ENCODE measurements at regions not wholly inside any gene's neighbourhood (a gene's known extent, or its start where the extent isn't known, plus 50 kb on each side); places are given as distances from the start of the nearest gene placed in this dataset.

DNA sequence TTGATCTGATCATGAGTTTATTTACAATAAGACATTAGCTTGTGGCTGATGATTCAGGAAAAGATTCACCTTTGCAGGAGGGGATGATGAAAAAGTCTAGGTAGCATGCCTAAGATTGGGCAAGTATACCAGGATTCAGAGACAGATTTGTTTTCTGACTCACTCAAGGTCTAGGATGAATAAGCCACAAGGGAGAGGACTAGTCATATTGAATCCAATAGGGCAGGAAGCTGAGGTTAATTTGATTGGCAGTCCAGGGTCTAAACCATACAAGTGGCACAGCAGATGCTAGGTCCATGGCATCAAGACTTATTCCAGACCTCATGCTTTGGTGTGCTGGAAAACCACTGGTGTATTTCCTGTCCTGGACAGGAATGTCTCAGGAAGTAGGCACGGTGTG lies 1133.4 kb downstream of the XPNPEP1 start:
- DNase-seq (ENCODE audit: low read depth in 3 of 3): no peak

DNA sequence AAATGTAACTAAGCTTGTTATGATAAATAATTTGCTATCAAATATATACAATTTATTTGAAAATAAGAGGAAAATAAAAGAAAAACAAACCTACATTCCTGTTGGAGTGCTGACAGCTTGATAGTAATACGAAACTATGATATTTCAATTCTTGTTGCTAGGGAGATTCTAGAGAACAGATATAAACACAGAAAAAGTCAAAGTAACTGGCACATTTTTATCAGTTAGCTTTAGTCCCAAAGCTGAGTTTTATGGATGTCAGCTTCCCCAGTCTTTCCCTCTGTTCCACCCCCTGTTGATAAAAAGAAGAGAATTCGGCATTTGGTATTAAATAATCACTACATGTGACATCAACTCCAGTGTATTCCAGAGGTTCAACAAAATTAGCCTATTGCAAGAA lies 1134.0 kb downstream of the XPNPEP1 start:
- DNase-seq (ENCODE audit: low read depth in 3 of 3): no peak

DNA sequence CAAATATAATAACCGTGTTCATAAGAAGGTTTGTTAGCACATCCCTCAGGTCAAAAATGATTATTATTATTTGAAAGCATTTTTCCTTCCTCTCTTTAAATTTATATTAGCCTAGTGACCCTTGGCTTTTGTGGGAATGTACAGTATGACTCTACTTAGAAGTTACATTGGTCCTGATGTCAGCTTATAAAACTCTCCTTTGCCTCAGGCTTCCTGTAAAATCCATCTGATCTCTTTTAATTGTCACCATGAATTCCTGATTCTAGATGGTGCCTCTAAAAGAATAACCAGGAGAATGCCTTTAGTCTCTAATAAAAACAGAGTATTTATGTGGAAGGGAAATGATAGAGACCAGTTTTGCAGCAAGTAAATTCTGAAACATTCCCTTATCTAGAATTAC lies 1134.4 kb downstream of the XPNPEP1 start:
- no peak for DNase-seq (ENCODE audit: low read depth in 3 of 3)

DNA sequence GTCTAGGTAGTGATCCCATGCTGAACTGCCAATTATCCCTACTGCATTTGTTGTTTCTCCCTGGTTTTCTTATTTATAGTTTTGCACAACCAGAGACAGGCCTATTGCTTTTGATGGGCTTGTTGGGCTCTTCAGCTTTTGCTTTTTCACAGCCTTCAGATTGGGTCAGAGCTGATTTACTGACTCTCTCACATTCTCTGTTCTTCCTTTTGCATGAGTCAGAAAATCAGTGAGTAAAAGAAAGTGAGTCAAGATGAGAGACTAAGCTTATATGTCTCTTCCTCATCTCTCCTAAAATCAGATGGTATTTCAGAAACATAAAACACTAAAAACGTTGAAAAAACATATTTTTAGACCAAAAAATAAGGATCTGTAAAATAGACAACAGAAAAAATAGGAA lies 1135.4 kb downstream of the XPNPEP1 start:
- no peak for DNase-seq (ENCODE audit: low read depth in 3 of 3)

DNA sequence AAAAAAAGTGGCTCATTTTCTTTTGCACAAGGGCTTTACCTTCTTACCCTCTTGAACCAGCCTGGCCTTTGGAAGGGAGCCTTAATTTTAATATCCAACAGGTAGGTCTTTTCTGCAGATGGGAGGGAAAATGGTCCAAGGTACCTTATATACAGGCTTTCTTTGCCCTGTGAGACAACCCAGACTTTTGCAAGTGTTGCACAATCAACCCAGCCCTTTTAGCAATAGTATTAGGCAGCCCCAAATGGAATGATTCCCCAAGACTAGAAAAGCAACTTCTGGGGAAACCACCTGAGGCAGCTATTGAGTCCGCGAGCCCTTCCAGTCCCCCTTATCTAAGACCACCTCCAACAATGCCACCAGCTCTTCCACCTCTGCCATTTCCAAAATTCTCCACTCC lies 1138.3 kb downstream of the XPNPEP1 start:
- DNase-seq (ENCODE audit: low read depth in 3 of 3): no peak

DNA sequence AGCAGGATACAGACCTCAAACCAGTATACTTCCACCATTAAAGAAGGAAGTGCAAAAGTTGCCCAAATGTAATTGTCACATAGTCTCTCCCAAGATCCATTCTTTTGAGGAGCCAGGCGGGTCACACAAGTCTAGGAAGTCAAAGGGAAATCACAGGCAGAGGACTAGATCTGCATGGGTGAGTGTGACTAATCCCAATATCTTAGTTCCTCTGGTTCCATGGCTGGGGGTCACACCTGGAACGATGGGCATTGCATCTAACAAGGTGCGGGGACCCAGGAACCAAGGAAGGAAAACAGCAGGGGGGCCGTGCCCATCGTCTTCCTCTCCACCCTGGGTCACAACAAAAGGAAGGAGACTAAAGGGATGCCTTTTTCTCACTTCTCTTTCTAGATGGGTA lies 1138.8 kb downstream of the XPNPEP1 start:
- DNase-seq (ENCODE audit: low read depth in 3 of 3): no peak

DNA sequence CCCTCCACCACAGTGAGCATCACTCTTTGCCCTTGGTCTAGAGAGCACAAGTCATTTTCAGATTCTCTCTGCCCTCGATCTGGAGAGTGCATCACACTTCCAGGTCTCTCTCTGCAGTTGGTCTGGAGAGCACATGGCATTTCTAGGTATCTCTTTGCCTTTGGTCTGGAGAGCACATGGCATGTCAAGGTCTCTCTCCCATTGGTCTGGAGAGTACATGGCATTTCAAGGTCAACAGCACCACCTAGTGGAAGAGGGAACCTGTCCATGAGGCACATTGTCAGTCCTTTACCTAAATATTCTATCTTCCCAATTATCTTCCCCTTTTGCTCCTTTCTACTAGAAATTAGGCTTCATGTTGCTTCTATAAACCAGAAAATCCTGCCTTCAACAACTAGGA lies 1139.4 kb downstream of the XPNPEP1 start:
- DNase-seq (ENCODE audit: low read depth in 3 of 3): peak in 2 of 3 donors; percentile 3 to 4

DNA sequence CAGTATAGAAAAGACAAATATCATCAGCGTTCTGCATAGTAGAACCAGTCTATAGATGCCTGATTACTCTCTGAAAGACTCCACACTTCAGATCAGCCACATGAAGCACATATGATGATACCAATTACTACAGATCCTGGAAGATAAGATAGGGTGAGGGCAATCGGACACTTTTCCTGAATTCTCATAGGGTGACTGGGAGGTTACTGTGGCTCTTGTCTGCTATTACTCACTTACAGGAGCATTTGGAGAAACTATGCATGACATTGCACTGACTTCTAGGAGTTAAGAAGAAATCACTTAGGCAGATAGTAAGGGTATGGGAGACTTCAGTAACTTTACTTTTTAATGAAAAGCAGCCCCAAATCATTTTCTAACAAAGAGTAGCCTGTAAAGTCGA lies 1140.9 kb downstream of the XPNPEP1 start:
- DNase-seq (ENCODE audit: low read depth in 3 of 3): no peak

DNA sequence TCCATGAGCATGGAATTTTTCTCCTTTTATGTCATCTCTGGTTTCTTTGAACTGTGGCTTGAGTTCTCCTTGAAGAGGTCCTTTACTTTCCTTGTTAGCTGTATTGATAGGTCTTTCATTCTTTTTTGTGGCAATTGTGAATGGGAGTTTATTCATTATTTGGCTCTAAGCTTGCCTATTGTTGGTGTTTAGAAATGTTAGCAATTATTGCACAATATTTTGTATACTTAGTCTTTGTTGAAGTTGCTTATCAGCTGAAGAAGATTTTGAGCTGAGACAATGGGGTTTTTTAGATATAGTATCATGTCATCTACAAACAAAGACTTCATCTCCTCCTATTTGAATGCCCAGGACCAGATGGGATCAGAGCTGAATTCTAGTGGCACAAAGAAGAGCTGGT lies 1143.8 kb downstream of the XPNPEP1 start:
- no peak for DNase-seq (ENCODE audit: low read depth in 3 of 3)

DNA sequence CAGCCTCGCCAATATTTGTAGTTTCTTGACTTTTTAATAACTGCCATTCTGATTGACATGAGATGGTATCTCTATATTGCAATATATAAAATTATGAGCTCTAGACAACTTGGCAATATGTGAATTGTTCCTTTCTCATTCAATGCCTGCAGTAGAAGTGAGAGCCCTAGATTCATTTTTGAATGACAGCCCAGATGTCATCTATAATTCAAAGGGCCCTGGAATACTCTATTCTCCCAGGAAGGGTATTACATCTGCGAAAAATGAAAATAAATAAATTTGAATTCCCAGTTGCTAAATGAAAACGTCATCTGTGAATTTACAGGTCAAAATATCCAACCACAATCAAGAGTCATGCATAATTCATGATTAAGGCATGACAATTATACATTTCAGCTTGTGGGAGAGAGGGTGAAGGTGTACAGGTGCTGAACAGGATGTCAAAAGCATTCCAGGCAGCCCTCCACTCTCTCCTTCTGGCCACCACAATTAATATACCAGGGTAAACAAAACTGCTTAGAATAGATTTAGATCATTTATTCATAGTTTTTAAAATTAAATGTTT lies 1147.3 kb downstream of the XPNPEP1 start:
- no peak for DNase-seq (ENCODE audit: low read depth in 3 of 3)

DNA sequence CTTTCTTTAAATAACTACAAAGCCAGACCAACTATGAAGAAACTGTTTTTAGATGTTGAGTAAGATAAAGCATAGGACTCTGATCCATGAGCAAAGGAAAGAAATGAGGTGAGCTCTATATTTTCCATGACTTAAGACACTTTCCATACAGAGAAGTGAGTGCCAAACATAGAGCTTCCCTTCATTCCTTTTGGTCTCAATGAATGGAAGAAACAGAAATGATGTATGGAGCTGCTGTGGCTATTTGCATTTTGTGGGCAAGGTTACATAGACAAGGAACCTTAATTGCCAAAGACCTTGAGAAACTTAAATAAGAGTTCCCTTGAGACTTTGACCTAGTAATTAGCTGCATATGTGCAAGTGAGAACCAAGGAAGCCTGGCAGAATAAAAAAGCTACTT lies 1152.2 kb downstream of the XPNPEP1 start:
- no peak for DNase-seq (ENCODE audit: low read depth in 3 of 3)

DNA sequence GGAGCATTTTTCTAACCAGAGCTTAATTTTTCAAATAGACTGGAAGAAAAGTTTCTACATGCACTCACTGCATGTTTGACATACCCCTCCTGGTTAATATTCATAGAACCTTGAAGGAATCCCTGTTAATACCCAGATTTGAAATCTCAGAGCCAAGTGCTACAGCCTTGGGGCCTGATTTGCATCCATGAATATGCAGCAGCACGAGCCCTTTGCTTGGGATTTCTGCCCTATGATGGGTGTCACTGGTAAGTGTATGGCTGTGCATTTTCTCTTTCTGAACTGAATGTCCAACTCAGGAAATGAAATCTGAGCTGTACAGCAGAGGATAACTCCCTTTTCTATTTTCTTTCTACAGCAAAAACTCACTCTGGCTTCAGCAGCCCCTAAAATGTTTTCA lies 1157.5 kb downstream of the XPNPEP1 start:
- no peak for DNase-seq (ENCODE audit: low read depth in 3 of 3)

DNA sequence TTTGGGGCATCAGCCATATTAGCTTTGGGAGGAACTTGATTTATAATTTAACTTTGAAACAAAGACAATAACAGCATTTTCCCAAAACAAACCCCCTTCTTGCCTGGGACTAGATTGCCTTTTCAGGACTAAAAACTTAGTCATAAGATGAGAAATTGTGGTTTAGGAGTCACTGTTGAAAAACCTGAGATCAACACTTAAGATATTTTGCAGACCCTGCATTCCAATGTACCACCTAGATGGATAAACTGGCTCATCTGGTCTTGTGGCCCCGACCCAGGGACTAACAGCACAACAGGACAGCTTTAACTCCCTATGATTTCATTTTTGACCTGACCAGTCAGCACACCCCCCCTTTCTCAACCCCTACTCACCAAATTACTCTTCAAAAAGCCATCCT lies 1165.4 kb downstream of the XPNPEP1 start:
- no peak for DNase-seq (ENCODE audit: low read depth in 3 of 3)

DNA sequence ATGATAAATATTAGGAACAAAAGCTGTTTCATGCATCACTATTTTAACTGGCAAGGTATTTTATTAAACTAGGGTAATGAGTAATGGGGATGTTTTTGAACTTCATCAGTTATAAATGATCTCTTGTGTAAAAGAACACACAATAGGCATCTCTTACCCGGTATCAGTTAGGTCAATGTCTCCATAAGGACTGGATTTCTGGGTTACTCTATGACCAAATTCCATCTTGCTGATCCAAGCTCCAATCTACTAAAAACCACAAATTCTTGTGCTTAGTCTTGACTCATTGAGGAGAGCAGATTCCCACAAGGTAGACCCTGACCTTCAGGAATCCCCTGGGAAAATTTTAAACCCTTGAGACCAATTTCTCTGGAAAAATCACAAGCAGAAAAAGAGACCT lies 1167.7 kb downstream of the XPNPEP1 start:
- DNase-seq (ENCODE audit: low read depth in 3 of 3): no peak

DNA sequence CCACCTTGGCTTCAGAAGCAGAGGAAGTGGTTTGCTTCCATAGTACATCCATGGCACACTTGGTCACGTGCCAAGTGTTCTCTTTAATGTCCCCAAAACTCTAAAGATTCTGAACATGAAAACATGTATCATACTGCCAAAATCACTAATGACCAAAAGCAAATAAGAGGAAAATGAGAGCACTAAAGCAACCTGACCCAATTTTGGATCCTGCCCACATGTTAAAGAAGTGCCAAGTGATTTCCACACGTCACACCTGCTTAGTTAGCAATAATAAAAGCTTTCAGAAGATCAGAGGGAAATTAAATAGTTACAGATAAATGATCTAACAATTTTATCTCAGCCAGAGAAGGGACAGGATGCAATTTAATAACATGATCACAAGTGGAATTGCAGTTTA lies 1170.0 kb downstream of the XPNPEP1 start:
- DNase-seq (ENCODE audit: low read depth in 3 of 3): no peak

DNA sequence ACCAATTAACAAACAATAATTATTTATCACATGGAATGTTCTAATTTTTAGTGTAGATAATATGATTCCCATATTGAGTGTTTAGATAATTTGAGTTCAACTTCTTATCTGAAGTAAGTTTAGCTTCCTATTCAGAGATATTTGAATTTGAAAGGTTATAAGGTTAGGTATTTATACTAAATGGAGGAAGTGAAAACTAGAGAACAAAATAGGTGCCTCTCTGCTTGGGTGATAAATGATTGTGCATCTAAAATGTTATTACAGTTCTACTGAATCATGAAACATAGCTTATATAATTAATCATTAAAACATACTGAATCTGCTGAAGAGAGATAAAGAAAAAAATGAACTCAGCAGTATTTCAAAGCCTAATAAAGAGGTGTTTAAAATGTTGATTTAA lies 1174.3 kb downstream of the XPNPEP1 start:
- no peak for DNase-seq (ENCODE audit: low read depth in 3 of 3)

DNA sequence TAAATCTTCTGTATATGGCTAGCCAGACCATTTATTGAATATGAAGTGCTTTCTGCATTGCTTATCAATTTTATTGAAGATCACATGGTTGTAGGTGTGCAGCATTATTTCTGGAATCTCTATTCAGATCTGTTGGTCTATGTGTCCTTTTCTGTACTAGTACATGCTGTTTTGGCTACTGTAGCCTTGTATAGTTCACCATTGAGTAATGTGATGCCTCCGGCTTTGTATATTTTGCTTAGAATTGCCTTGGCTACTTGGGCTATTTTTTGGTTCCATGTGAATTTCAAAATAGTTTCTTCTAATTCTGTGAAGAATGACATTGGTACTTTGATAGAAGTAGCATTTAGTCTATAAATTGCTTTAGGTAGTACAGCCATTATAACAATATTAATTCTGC lies 1187.2 kb downstream of the XPNPEP1 start:
- DNase-seq (ENCODE audit: low read depth in 3 of 3): no peak

DNA sequence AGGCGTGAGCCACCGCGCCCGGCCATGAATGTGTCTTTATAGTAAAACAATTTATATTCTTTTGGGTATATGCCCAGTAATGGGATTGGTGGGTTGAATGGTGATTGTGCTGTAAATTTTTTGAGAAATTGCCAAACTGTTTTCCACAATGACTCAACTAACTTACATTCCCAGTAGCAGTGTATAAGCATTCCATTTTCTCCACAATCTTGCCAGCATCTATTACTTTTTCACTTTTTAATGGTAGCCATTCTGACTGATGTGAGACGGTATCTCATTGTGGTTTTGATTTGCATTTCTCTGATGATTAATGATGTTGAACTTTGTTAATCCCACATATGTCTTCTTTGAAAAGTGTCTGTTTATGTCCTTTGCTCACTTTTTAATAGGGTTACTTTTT lies 1187.9 kb downstream of the XPNPEP1 start:
- DNase-seq (ENCODE audit: low read depth in 3 of 3): no peak

DNA sequence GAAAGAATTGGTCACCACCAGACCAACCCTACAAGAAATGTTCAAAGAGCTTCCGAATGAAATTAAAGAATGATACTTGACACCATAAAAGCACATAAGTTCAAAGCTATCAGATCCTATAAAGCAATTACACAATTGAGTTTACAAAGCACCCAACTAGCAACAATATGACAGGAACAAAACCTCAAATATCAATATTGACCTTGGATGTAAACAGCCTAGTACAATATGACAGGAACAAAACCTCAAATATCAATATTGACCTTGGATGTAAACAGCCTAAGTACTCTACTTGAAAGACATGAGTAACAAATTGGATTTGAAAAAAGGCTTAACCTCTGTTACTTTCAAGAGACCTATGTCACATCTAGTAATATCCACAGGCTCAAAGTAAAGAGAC lies 1201.4 kb downstream of the XPNPEP1 start:
- no peak for DNase-seq (ENCODE audit: low read depth in 3 of 3)

DNA sequence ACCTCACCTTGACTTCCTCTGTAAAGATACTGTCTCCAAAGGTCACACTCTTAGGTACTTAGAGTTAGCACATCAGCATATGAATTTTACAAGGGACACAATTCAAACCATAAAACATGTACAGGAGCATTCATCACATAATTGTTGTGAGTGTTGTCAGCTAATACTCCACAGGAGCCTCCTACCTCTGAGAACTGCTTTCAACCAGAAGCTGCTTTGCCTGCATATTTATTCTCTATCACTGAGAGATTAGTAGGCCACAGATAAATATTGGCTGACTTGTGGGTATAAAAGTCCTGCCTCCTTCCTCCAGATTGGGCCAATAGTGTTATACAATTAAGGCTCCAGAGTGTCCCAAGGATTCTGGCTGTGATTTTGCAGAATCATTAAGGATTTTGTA lies 1207.0 kb downstream of the XPNPEP1 start:
- no peak for DNase-seq (ENCODE audit: low read depth in 3 of 3)

DNA sequence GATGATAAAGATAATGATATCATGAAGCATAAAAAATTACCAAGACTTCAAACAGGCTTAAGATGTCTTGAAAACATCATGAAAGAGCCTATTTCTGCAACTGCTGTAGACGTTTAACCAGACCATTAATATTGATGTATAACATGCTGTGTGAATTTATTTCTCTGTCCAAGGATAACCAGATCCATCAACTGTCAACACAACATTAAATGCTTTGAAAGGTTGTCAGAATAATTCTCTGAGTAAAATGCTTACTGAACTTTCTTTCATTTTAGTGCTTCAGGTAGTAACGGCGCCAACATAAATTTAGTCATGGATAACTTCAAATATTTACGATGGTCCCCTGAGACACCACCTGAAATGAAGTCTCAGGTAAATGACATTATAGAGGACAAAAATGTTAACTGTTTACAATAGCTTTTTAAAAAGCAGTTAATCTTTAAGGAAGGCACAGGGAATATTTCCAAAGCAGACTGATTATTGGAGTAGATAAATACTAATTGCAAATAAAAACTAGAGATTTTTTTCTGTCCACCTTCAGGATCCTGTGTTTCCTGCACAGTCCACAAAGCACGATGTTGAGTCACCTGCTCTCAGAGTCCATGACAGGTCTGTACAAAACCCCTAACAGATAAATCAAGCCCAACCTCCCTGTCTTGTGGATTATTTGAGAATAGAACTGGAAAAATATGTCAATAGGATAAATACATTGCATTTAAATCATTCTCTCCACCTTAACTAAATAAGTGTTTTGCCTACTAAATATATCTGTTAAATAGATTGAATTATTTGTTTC lies 1213.2 kb downstream of the XPNPEP1 start:
- DNase-seq (ENCODE audit: low read depth in 3 of 3): no peak

DNA sequence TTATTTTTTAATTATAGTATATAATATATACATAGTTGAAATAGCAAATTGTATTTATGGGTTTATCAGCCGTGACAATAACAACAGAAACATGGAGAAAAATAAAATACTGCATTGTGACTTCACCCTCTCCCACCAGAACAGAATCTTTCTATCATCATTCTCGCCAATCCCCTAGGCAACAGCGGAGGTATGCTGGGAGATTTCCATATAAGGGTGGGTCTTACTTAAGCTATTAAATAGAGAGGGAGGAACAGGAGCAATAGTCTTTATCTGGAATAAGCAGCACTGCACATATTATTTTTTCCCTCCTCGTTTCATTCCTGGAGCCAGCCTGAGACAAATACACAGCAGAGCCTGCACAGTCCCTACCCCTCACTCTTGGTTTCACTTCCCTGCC lies 1214.9 kb downstream of the XPNPEP1 start:
- no peak for DNase-seq (ENCODE audit: low read depth in 3 of 3)

DNA sequence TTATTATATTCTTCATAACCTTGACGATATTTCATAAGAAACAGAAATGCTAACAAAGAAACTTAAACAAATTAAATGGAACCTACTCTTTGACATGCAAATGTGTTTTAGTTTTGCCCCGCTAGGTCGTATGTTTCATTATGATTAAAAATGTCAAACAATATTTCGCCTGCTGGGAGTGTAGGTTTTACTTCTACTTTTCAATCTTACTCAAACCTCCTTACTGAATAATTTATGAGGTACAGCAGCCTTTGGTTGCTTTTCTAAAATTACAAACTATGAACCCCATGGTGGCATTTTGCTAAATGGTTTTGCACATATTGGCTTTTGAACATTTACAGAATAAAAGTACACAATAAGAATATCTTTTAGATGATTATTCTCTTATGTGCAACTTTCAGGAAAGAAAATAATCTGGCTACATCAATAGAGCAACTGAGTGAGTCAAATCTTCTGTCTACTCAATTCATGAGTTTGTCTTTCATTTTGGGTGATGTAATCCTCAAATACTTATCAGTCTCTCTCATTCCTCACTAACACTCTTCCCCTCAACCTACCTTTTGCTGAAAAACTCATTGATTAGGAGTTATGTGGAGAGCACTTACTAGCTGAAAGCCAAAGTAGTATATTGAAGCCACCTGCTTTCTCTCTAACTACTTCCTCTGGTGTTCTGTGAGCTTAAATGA lies 1226.4 kb downstream of the XPNPEP1 start:
- DNase-seq (ENCODE audit: low read depth in 3 of 3): no peak
